Prostate gland (tissue), 2 donors: ENCODE measurements at regions not wholly inside any gene's neighbourhood (a gene's known extent, or its start where the extent isn't known, plus 50 kb on each side); places are given as distances from the start of the nearest gene placed in this dataset.

ENCODE experiments used
- DNase-seq: peaks from one replicate; pipeline ENCODE4 v3.0.0-alpha.2; 2019; ENCODE audit warnings: low spot score
- H3K27ac ChIP-seq, 2 donors: fragments of 200-600 bp; sonication (generic); 2 replicates each; pipeline ENCODE4 v1.5.1; 2017 to 2019
- H3K27me3 ChIP-seq: fragments of 200-600 bp; sonication (generic); replicated peaks from 2 replicates; pipeline ENCODE4 v1.5.1; 2019; ENCODE audit not compliant: insufficient read depth
- H3K36me3 ChIP-seq, 2 donors: fragments of 200-600 bp; sonication (generic); 1 replicate in 1 of 2; 2 replicates in 1 of 2; pipeline versions ENCODE4 v1.5.1 to v1.8.1; 2017 to 2019
- H3K4me1 ChIP-seq: fragments of 200-600 bp; sonication (generic); replicated peaks from 2 replicates; pipeline ENCODE4 v1.5.1; 2019
- H3K4me3 ChIP-seq, 2 donors: fragments of 200-600 bp; sonication (generic); 2 replicates each; pipeline ENCODE4 v1.5.1; 2017 to 2019
- H3K9me3 ChIP-seq: fragments of 200-600 bp; sonication (generic); 2 replicates; pipeline ENCODE4 v1.5.1; 2017
- POLR2A ChIP-seq: fragments of 450-650 bp; IDR thresholded peaks from one replicate; pipeline ENCODE4 v1.6.1; 2016; ENCODE audit warnings: antibody characterized with exemption, mild to moderate bottlenecking
- POLR2AphosphoS5 ChIP-seq: sonication (generic); formaldehyde crosslinking; IDR thresholded peaks from one replicate; pipeline ENCODE4 v1.6.1; 2017; ENCODE audit warnings: antibody characterized with exemption
- WGBS: methylation state at CpG from one replicate; pipeline ENCODE4 v1.1.5; 2018; 5-methylcytosine and 5-hydroxymethylcytosine counted together
- intact Hi-C: fragments of 100-400 bp; cut with DNase I; formaldehyde crosslinking; loops from one replicate; pipeline ENCODE4 v1.14.2; 2022
- TF ChIP-seq, protein P1 (sequence below), 4 experiments: fragments of 200-600 bp in 2 of 4; fragments of 450-650 bp in 2 of 4; sonication (generic) in 2 of 4; IDR thresholded peaks; 1 replicate in 3 of 4; 2 replicates in 1 of 4; pipeline ENCODE4 v1.5.1; 2016 to 2019; ENCODE audit warnings: antibody characterized with exemption in 4 of 4, mild to moderate bottlenecking in 2 of 4, moderate library complexity in 2 of 4

DNA sequence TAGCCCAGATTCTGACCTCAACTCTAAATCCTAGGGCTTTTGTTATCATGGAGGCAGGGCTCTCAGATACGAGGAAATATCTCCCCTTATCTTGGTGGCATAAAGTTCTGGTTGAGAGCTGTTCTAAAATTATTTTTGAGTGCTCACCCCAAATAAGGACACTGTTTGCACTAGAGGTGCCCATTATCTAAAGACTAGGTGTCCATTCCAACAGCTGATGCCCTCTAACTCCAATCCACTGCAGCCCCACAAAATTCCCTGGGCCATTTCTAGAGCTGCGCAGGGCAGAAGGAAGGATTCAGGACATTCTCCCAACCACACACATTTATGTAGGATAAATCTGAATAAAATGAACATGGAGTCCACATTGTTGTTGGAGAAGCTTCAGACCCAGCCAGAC is 301.9 kb downstream of the FGFR2 start:
- no peak for DNase-seq
- no peak overlapping the region for H3K27ac ChIP-seq
- 91% methylated on average over 2 of the region's 2 CpGs for WGBS
- intact Hi-C loops = no loop called here
- H3K4me3 ChIP-seq = no peak overlapping the region
- no peaks in the 10 kb centered on the region for H3K9me3 ChIP-seq
- H3K4me1 ChIP-seq = no peaks in the 10 kb centered on the region
- no peaks in the 10 kb centered on the region for H3K36me3 ChIP-seq
- TF ChIP-seq POLR2AphosphoS5 (no peak), POLR2A (no peak)
- TF ChIP-seq, protein P1, sequence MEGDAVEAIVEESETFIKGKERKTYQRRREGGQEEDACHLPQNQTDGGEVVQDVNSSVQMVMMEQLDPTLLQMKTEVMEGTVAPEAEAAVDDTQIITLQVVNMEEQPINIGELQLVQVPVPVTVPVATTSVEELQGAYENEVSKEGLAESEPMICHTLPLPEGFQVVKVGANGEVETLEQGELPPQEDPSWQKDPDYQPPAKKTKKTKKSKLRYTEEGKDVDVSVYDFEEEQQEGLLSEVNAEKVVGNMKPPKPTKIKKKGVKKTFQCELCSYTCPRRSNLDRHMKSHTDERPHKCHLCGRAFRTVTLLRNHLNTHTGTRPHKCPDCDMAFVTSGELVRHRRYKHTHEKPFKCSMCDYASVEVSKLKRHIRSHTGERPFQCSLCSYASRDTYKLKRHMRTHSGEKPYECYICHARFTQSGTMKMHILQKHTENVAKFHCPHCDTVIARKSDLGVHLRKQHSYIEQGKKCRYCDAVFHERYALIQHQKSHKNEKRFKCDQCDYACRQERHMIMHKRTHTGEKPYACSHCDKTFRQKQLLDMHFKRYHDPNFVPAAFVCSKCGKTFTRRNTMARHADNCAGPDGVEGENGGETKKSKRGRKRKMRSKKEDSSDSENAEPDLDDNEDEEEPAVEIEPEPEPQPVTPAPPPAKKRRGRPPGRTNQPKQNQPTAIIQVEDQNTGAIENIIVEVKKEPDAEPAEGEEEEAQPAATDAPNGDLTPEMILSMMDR (IDR thresholded peaks at IDR 0.05) = no peak
- no peaks in the 10 kb centered on the region for H3K27me3 ChIP-seq

DNA sequence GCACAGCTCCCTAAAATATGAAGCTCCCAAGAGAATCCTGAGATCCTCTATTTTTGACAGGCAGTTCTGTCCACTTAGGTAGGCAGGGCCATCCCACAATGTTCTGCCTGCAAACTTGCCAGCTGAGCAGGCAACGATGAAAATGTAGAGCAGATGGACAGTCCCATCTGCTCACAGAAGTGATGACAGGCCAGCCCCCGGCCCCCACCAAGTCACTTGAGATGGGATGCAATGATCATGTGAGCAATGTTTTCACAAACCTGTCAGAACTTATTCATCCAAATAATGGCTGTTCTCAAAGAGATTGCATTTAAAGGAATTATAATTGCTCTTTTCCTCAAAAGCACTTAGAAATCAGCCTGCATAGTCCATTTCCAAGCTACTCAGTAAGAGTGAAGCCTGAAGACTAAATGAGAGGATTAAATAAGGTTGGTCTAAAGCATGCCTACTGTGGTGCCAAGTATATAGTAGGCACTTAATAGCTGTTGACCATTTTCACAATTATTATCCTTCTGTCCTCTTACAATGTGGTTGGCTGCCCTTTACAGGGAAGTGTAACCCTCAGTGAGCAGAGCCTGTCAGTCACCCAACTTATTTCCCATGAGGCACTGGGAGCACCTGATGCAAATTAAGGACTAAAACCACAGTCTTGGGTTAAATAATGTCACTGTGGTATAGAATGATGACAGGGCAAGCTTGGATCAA is 301.2 kb downstream of the FGFR2 start:
- H3K4me1 ChIP-seq = no peaks in the 10 kb centered on the region
- WGBS = 62% methylated on average over 2 of the region's 2 CpGs

DNA sequence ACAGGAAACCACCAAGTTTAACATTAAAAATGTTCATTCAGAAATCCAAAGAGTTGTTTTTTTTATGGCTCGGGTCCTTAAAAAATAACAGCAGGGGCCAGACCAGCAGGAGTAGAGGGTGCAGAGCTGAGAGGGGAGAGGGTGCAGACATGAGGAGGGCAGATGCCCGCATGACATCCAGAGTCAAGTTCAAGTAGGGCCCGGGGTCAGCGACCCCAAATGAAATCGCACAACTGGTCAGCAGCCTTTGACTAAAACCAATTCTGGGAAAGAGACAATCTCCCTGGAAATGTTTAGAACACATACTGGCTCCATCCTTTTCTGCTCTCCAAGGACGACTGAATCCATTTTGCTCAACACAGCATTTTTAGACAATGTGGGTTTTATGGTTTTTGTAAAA is 297.5 kb downstream of the FGFR2 start:
- intact Hi-C loops = no loop called here
- H3K27ac ChIP-seq = no peak overlapping the region
- TF ChIP-seq POLR2A (no peak), POLR2AphosphoS5 (no peak)
- TF ChIP-seq, protein P1 (IDR thresholded peaks at IDR 0.05) = no peak
- H3K27me3 ChIP-seq = no peaks in the 10 kb centered on the region
- H3K9me3 ChIP-seq = no peaks in the 10 kb centered on the region
- H3K36me3 ChIP-seq = no peaks in the 10 kb centered on the region
- H3K4me1 ChIP-seq = no peaks in the 10 kb centered on the region
- WGBS = 93% methylated on average over 6 of the region's 6 CpGs
- no peak for DNase-seq
- H3K4me3 ChIP-seq = no peak overlapping the region

More for the DNA sequence above, 301.2 kb downstream of the FGFR2 start:
- no peak for DNase-seq
- TF ChIP-seq, protein P1 (IDR thresholded peaks at IDR 0.05) = no peak
- no peak for TF ChIP-seq POLR2AphosphoS5
- no peak for TF ChIP-seq POLR2A
- Histone ChIP-seq H3K4me3 (no peak overlapping the region), H3K27me3 (no peaks in the 10 kb centered on the region), H3K9me3 (no peaks in the 10 kb centered on the region), H3K36me3 (no peaks in the 10 kb centered on the region), H3K27ac (no peak overlapping the region)
- intact Hi-C loops = no loop called here

DNA sequence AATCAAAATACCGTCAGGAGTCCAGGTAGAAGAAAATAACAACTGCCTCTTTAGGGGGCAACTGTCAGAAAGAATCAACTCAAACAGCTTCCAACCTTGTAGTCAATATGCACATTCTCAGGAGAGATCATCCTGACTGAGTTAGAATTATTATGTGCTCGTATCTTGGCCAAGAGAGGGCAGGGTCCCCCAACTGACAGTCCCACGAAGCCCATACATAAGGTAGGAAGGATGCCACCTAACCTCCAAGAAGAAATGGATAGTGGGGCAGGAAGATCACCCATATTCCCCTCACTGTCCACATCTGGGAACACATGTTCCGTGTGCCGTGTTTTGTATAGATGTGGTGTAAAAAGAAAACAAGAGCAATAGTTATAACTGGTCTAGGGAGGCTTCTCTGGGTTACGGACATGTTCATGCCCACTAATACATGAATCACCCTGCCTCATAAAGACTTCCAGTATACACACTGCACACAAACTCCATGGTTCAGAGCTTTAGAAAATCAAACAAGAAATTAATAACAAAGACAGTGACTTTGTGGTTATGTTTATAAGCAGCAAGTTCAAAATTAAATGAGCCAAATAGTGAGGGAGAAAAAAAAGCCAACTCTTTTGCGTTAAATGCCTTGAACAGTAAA is 295.6 kb downstream of the FGFR2 start:
- DNase-seq = no peak
- H3K27ac ChIP-seq = no peak overlapping the region
- H3K36me3 ChIP-seq = no peaks in the 10 kb centered on the region
- no peaks in the 10 kb centered on the region for H3K9me3 ChIP-seq
- 60% methylated on average over 7 of the region's 7 CpGs for WGBS
- H3K4me3 ChIP-seq = no peak overlapping the region
- no peaks in the 10 kb centered on the region for H3K4me1 ChIP-seq
- TF ChIP-seq, protein P1 (IDR thresholded peaks at IDR 0.05) = no peak
- no peak for TF ChIP-seq POLR2A
- TF ChIP-seq POLR2AphosphoS5 = no peak
- intact Hi-C loops = no loop called here
- H3K27me3 ChIP-seq = no peaks in the 10 kb centered on the region
